Ishikawa (cell line): ENCODE measurements at regions not wholly inside any gene's neighbourhood (a gene's known extent, or its start where the extent isn't known, plus 50 kb on each side); places are given as distances from the start of the nearest gene placed in this dataset.

Experiments
- EGR1 ChIP-seq: IDR thresholded peaks from 2 replicates; pipeline ENCODE4 v1.6.1; 2012
- EP300 ChIP-seq: IDR thresholded peaks from 2 replicates; pipeline ENCODE4 v1.6.1; 2012; ENCODE audit warnings: borderline replicate concordance
- MAX ChIP-seq: IDR thresholded peaks from 2 replicates; pipeline ENCODE4 v1.6.1; 2012
- NFIC ChIP-seq: IDR thresholded peaks from 2 replicates; pipeline ENCODE4 v1.6.1; 2012
- RAD21 ChIP-seq: IDR thresholded peaks from 2 replicates; pipeline ENCODE4 v1.6.1; 2012; ENCODE audit warnings: low read depth
- TCF12 ChIP-seq: IDR thresholded peaks from 2 replicates; pipeline ENCODE4 v1.6.1; 2012; ENCODE audit warnings: low read depth
- YY1 ChIP-seq: IDR thresholded peaks from 2 replicates; pipeline ENCODE4 v1.6.1; 2012; ENCODE audit warnings: low read depth
- TF ChIP-seq, protein P1 (sequence below): IDR thresholded peaks from 2 replicates; pipeline ENCODE4 v1.6.1; 2012
- TF ChIP-seq, protein P2 (sequence below): IDR thresholded peaks from 2 replicates; pipeline ENCODE4 v1.6.1; 2012; ENCODE audit warnings: low read depth, mild to moderate bottlenecking

GRCh38 chr1:239084459-239085080 lies 301.8 kb upstream of the CHRM3 start:
- TF ChIP-seq RAD21, result no peak
- TF ChIP-seq TCF12, result no peak
- TF ChIP-seq MAX, result no peak
- no peak for TF ChIP-seq EP300
- TF ChIP-seq EGR1, result no peak
- TF ChIP-seq, protein P1, sequence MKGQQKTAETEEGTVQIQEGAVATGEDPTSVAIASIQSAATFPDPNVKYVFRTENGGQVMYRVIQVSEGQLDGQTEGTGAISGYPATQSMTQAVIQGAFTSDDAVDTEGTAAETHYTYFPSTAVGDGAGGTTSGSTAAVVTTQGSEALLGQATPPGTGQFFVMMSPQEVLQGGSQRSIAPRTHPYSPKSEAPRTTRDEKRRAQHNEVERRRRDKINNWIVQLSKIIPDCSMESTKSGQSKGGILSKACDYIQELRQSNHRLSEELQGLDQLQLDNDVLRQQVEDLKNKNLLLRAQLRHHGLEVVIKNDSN, result no peak
- TF ChIP-seq YY1, result no peak
- TF ChIP-seq, protein P2, sequence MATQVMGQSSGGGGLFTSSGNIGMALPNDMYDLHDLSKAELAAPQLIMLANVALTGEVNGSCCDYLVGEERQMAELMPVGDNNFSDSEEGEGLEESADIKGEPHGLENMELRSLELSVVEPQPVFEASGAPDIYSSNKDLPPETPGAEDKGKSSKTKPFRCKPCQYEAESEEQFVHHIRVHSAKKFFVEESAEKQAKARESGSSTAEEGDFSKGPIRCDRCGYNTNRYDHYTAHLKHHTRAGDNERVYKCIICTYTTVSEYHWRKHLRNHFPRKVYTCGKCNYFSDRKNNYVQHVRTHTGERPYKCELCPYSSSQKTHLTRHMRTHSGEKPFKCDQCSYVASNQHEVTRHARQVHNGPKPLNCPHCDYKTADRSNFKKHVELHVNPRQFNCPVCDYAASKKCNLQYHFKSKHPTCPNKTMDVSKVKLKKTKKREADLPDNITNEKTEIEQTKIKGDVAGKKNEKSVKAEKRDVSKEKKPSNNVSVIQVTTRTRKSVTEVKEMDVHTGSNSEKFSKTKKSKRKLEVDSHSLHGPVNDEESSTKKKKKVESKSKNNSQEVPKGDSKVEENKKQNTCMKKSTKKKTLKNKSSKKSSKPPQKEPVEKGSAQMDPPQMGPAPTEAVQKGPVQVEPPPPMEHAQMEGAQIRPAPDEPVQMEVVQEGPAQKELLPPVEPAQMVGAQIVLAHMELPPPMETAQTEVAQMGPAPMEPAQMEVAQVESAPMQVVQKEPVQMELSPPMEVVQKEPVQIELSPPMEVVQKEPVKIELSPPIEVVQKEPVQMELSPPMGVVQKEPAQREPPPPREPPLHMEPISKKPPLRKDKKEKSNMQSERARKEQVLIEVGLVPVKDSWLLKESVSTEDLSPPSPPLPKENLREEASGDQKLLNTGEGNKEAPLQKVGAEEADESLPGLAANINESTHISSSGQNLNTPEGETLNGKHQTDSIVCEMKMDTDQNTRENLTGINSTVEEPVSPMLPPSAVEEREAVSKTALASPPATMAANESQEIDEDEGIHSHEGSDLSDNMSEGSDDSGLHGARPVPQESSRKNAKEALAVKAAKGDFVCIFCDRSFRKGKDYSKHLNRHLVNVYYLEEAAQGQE, result no peak
- TF ChIP-seq NFIC, result no peak
